Heart right ventricle (tissue), 16 donors: ENCODE measurements at regions not wholly inside any gene's neighbourhood (a gene's known extent, or its start where the extent isn't known, plus 50 kb on each side); places are given as distances from the start of the nearest gene placed in this dataset.

Experiments
- ATAC-seq, 8 donors: fragments of 200-7000 bp; cut with Tn5 transposase; one replicate each; pipeline ENCODE4 v1.9.1; 2020; ENCODE audit warnings: mild to moderate bottlenecking in 8 of 8, moderate library complexity in 8 of 8, moderate number of reproducible peaks in 1 of 8
- DNase-seq, 2 donors: peaks; one replicate each; pipeline ENCODE4 v3.0.0-alpha.2; 2020
- H3K27ac ChIP-seq, 10 donors: fragments of 200-600 bp; sonication (generic) in 2 of 10; one replicate each; pipeline versions ENCODE4 v1.5.0 to v1.8.0; 2020 to 2022; ENCODE audit warnings: mild to moderate bottlenecking in 3 of 10
- H3K27me3 ChIP-seq, 7 donors: fragments of 200-600 bp; one replicate each; pipeline ENCODE4 v1.8.0; 2021 to 2022; ENCODE audit warnings: mild to moderate bottlenecking in 2 of 7
- H3K36me3 ChIP-seq, 9 donors: fragments of 200-600 bp; sonication (generic) in 1 of 9; one replicate each; pipeline versions ENCODE4 v1.5.0 to v1.8.0; 2020 to 2022; ENCODE audit warnings: mild to moderate bottlenecking in 2 of 9
- H3K4me1 ChIP-seq, 9 donors: fragments of 200-600 bp; sonication (generic) in 1 of 9; one replicate each; pipeline versions ENCODE4 v1.5.0 to v1.8.0; 2020 to 2022; ENCODE audit warnings: mild to moderate bottlenecking in 4 of 9
- H3K4me3 ChIP-seq, 10 donors: fragments of 200-600 bp; sonication (generic) in 2 of 10; one replicate each; pipeline versions ENCODE4 v1.5.0 to v1.8.0; 2020 to 2022; ENCODE audit warnings: mild to moderate bottlenecking in 7 of 10, moderate library complexity in 2 of 10
- H3K9me3 ChIP-seq, 11 donors: fragments of 200-600 bp in 10 of 11; sonication (generic) in 2 of 11; one replicate each; pipeline versions ENCODE4 v1.5.0 to v1.8.0; 2013 to 2022; ENCODE audit warnings: mild to moderate bottlenecking in 2 of 11, control low read depth in 1 of 11, moderate library complexity in 1 of 11
- WGBS, 2 donors: extraction: QIAGEN DNeasy Blood & Tissue Kit; methylation state at CpG; one replicate each; pipeline ENCODE4 v1.1.7; 2013; ENCODE audit warnings: inconsistent platforms in 1 of 2; 5-methylcytosine and 5-hydroxymethylcytosine counted together
- intact Hi-C, 10 donors: fragments of 100-400 bp; cut with DNase I; formaldehyde crosslinking; loops; one replicate each; pipeline versions ENCODE4 v1.11.1 to v1.14.2; 2022
- TF ChIP-seq, protein P1 (sequence below), 9 donors: fragments of 200-600 bp; sonication (generic) in 2 of 9; IDR thresholded peaks; one replicate each; pipeline versions ENCODE4 v1.5.0 to v1.8.0; 2021 to 2022; ENCODE audit warnings: antibody characterized with exemption in 9 of 9, mild to moderate bottlenecking in 5 of 9, moderate library complexity in 1 of 9
- donor health status: Arrhythmogenic right ventricular cardiomyopathy.
- donor health status: ischemic (EF 13 %, LVEDD 7.1; RV severe dilation, severe dysfunction).
- donor health status: healthy with polysubstance abuse.
- donor health status: DM: no; HTN: yes; CAD: no.
- donor health status: DM: no; HTN: no; CAD: no.
- donor health status: ischemic (EF 25% LVEDD 6.9; RV normal size, moderate dysfunction).
- donor health status: ischemic (EF 25% LVEDD 5.7; RV mildly dilated, moderate dysfunction).
- donor health status: healthy.
- donor health status: DM: yes; HTN: yes; CAD: no.
- donor health status: Ischemic cardiomyopathy.
- donor health status: ischemic (EF 35%, LVEDD 5.7; RV mildly dilated, moderate dysfunction).
- donor health status: nonischemic (EF 11% LVEDD 7.7; RV severe dilation, severe dysfunction).
- donor health status: DM: yes; HTN: yes; CAD: no.
- donor health status: PGD.
- donor health status: ischemic (EF 29% LVEDD 5.4; RV normal size, mild dysfunction).
- donor health status: nonischemic (EF 23%, LVEDD 6.1; RV moderate dilation, normal function).

DNA sequence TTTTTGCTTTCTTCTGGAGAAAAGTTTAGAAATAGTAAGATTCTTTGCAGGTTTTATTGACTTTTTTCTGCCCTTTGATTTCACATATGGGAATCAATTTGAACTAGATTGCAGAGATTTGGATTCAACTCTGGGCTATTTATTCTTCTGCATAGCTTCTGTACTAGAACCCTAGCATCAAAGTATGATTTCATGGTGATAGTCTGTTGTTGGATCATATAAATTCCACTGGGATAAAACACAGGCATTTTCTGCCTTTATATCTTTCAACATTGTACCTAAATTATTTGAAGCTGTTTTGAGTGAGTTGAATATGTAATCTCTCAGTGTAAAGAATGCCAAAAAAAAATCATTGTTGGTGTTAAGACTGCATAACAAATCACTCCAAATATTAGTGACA is 458.4 kb upstream of the MPDZ start:
- intact Hi-C loops: no loop called here
- Histone ChIP-seq H3K4me1 (no peaks in the 10 kb centered on the region), H3K9me3 (no peaks in the 10 kb centered on the region), H3K27me3 (no peaks in the 10 kb centered on the region), H3K4me3 (no peak overlapping the region), H3K27ac (no peak overlapping the region), H3K36me3 (no peaks in the 10 kb centered on the region)
- no peak for DNase-seq
- no peak for ATAC-seq
- TF ChIP-seq, protein P1, sequence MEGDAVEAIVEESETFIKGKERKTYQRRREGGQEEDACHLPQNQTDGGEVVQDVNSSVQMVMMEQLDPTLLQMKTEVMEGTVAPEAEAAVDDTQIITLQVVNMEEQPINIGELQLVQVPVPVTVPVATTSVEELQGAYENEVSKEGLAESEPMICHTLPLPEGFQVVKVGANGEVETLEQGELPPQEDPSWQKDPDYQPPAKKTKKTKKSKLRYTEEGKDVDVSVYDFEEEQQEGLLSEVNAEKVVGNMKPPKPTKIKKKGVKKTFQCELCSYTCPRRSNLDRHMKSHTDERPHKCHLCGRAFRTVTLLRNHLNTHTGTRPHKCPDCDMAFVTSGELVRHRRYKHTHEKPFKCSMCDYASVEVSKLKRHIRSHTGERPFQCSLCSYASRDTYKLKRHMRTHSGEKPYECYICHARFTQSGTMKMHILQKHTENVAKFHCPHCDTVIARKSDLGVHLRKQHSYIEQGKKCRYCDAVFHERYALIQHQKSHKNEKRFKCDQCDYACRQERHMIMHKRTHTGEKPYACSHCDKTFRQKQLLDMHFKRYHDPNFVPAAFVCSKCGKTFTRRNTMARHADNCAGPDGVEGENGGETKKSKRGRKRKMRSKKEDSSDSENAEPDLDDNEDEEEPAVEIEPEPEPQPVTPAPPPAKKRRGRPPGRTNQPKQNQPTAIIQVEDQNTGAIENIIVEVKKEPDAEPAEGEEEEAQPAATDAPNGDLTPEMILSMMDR (IDR thresholded peaks at IDR 0.05): no peak

- TF ChIP-seq, protein P1 (IDR thresholded peaks at IDR 0.05): no peak
- WGBS, 2 donors: 88 to 91% methylated on average over 5 of the region's 5 CpGs
- intact Hi-C loops: no loop called here
- Histone ChIP-seq H3K9me3 (no peaks in the 10 kb centered on the region), H3K27me3 (no peaks in the 10 kb centered on the region), H3K36me3 (no peaks in the 10 kb centered on the region), H3K4me1 (peaks cover 0 to 3% (median 0%) of the 10 kb centered on the region in 9 donors), H3K4me3 (no peak overlapping the region), H3K27ac (no peak overlapping the region)
- ATAC-seq: no peak
- DNase-seq: no peak
Observed at GRCh38 chr9:13735181-13735580, 455.7 kb upstream of the MPDZ start.

GRCh38 chr9:13734601-13735000 is 455.1 kb upstream of the MPDZ start:
- ATAC-seq: no peak
- intact Hi-C loops: no loop called here
- H3K27me3 ChIP-seq: no peaks in the 10 kb centered on the region
- H3K9me3 ChIP-seq: no peaks in the 10 kb centered on the region
- no peak overlapping the region for H3K4me3 ChIP-seq
- peaks cover 0 to 4% (median 0%) of the 10 kb centered on the region in 9 donors for H3K4me1 ChIP-seq
- DNase-seq: no peak
- no peaks in the 10 kb centered on the region for H3K36me3 ChIP-seq
- no peak overlapping the region for H3K27ac ChIP-seq
- 90 to 96% methylated on average over 3 of the region's 3 CpGs for WGBS, 2 donors
- TF ChIP-seq, protein P1 (IDR thresholded peaks at IDR 0.05): no peak

- intact Hi-C loops: no loop called here
- ATAC-seq: no peak
- Histone ChIP-seq H3K36me3 (no peaks in the 10 kb centered on the region), H3K27ac (no peak overlapping the region), H3K4me3 (no peak overlapping the region), H3K9me3 (no peaks in the 10 kb centered on the region), H3K27me3 (no peaks in the 10 kb centered on the region), H3K4me1 (peaks cover 0 to 18% (median 8%) of the 10 kb centered on the region in 9 donors)
- DNase-seq: no peak
- TF ChIP-seq, protein P1 (IDR thresholded peaks at IDR 0.05): no peak
Observed at GRCh38 chr9:13732290-13732689, 452.8 kb upstream of the MPDZ start.

GRCh38 chr9:13731637-13732036 is 452.1 kb upstream of the MPDZ start:
- no peak overlapping the region for H3K27ac ChIP-seq
- no peaks in the 10 kb centered on the region for H3K9me3 ChIP-seq
- 38 to 54% methylated on average over 2 of the region's 2 CpGs for whole genome bisulfite sequencing, 2 donors
- no peak overlapping the region for H3K4me3 ChIP-seq
- no peaks in the 10 kb centered on the region for H3K36me3 ChIP-seq
- ATAC-seq: no peak
- TF ChIP-seq, protein P1 (IDR thresholded peaks at IDR 0.05): no peak
- DNase-seq: no peak
- no peaks in the 10 kb centered on the region for H3K27me3 ChIP-seq
- intact Hi-C loops: no loop called here
- peaks cover 0 to 18% (median 8%) of the 10 kb centered on the region in 9 donors for H3K4me1 ChIP-seq
